Fibroblast of the aortic adventitia (primary cell): ENCODE measurements at regions not wholly inside any gene's neighbourhood (a gene's known extent, or its start where the extent isn't known, plus 50 kb on each side); places are given as distances from the start of the nearest gene placed in this dataset.
A peak's percentile ranks its signal among the peaks of the same experiment; 100 is the strongest.

Experiments
- DNase-seq: peaks from one replicate; pipeline ENCODE4 v3.0.0-alpha.2; 2010; ENCODE audit warnings: low read depth
- H3K4me3 ChIP-seq: 2 replicates; pipeline ENCODE4 v1.5.1; 2011; ENCODE audit warnings: low read depth, mild to moderate bottlenecking, control low read depth, low read length, moderate library complexity
- TF ChIP-seq, protein P1 (sequence below): IDR thresholded peaks from 2 replicates; pipeline ENCODE4 v1.5.1; 2011; ENCODE audit warnings: mild to moderate bottlenecking, low read length, control low read depth, inconsistent platforms; ENCODE audit not compliant: insufficient read depth

DNA sequence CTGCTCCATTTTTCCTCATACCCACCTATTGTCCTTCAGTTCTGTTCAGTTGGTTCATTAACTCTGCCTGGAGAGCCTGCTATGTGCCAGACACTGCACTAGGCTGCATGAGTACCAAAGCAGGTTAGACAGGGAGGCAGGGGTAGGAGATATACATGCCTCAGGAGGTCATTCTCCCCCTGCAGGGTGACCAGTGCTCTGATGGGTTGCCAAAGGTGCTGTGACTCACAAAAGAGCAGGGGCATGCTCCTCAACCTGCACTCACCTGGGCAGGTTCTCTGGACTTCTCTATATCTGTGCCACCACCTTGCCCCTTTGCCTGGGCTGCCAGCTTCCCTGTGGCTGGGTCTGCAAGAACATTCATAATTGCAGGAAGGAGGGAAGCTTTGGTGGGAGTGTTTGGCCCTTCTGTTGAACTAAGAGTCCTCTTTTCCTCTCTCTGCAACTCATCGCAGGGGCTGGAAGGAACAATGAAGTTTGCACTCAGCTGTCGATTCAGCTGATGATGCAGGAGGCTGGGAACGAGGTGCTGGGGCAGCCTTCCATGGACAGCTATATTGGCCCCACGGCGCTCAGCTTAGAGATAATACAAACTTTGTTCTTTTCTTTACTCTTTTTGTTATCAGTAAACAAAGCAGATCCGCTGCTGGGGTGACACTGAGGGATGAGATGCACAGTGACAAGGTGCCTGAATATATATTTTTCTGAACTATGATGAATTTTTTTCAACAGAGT lies 356.4 kb upstream of the PLXNA2 start:
- no peak overlapping the region for H3K4me3 ChIP-seq
- TF ChIP-seq, protein P1, sequence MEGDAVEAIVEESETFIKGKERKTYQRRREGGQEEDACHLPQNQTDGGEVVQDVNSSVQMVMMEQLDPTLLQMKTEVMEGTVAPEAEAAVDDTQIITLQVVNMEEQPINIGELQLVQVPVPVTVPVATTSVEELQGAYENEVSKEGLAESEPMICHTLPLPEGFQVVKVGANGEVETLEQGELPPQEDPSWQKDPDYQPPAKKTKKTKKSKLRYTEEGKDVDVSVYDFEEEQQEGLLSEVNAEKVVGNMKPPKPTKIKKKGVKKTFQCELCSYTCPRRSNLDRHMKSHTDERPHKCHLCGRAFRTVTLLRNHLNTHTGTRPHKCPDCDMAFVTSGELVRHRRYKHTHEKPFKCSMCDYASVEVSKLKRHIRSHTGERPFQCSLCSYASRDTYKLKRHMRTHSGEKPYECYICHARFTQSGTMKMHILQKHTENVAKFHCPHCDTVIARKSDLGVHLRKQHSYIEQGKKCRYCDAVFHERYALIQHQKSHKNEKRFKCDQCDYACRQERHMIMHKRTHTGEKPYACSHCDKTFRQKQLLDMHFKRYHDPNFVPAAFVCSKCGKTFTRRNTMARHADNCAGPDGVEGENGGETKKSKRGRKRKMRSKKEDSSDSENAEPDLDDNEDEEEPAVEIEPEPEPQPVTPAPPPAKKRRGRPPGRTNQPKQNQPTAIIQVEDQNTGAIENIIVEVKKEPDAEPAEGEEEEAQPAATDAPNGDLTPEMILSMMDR = no peak
- no peak for DNase-seq

DNA sequence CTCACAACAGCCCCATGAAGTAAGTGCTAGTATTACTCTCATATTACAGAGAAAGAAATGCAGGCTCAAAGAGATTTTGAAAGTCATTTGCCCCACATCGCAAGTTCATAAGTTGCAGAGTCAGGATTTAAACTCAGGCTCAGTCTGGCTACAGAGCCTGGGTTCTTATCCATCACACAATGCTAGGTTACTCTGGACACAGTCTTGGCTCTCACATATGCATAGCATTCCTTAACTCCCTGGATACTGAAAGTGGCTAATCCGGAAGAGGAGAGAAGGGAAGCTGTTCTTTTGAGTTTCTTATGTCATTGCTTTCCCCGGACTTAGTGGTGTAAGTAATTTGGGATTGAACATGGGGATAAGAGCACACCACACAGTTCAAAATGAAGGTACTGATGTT lies 357.4 kb upstream of the PLXNA2 start:
- TF ChIP-seq, protein P1 = no peak
- peak; percentile 5 for DNase-seq

DNA sequence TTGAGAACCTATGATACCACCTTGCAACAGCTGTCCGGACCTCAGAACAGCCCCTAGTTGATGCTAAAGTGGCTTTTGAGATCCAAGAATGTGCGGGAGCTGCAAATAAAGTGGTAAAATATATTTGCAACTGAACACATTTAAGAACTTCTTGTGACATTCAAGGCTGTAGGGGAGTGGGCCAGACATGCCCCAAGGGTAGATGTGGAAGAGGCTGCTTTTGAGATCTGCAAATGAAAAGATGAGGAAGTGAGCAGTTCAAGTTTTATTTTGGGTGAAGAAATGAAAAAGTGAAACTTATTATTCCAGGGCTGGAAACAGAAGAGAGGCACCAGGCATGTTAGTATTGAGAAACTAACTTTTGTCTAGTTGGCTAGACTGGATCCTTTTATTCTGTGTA lies 359.5 kb upstream of the PLXNA2 start:
- H3K4me3 ChIP-seq = no peak overlapping the region
- TF ChIP-seq, protein P1 = no peak
- DNase-seq = no peak

More for the DNA sequence above, 357.4 kb upstream of the PLXNA2 start:
- H3K4me3 ChIP-seq = no peak overlapping the region

DNA sequence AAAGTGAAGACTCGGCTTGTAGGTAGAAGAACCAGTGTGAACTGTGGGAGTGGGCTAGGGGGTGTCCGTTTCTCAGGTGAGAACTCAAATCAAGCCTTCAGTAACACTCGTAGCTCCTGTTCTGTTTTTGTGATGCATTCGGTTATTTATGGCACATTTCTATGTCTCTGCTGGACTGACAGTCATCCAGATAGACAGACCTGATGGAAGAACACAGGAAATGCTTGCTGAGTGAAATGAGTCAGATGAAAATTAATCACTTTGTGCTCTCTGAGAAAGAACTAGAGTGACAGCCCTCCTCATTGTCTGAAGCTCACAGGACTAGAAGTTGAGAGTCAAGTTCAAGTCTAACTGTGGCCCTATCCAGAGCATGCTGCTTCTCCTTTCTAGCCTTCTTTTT lies 360.1 kb upstream of the PLXNA2 start:
- TF ChIP-seq, protein P1 = no peak
- no peak overlapping the region for H3K4me3 ChIP-seq
- DNase-seq = no peak

DNA sequence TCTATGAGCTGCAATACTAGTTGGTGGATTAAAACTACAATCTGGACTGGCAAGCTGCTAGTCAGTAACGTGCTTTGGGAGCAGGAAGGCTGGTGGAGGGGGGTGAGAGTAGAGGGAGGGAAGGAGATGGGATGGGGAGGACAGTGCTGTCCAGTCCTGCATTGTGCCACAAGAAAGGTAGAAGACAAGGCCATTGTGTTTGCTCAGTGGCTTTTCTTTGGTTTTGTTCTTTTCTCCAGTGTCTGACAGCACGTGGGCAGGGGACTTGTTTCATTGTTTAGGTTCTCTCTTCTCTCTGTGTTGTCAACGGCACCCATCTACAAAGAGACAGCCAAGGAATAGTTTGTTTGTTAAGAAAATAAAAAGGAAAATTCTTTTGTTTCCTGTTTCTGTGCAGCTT lies 362.8 kb upstream of the PLXNA2 start:
- no peak for DNase-seq
- H3K4me3 ChIP-seq = no peak overlapping the region
- TF ChIP-seq, protein P1 = no peak

DNA sequence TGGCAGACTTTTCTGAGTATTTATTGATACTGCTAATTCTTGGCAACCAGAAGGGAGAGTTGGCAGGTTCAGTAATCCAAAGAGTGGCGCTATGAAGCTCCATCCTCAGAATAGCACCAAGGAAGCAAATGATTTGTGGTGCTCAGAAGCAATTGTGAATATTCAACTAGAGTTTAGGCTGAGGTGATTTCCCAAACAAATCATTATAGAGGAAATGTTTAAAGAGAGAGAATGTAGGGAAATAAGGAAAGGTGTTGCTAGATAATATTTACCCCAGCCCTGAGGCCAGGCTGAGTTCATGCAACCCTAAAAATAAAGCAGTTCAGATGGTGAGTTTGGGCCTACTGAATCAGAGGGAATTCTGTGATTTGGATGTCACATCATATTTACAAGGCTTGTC lies 363.4 kb upstream of the PLXNA2 start:
- no peak for DNase-seq
- TF ChIP-seq, protein P1 = no peak
- no peak overlapping the region for H3K4me3 ChIP-seq

DNA sequence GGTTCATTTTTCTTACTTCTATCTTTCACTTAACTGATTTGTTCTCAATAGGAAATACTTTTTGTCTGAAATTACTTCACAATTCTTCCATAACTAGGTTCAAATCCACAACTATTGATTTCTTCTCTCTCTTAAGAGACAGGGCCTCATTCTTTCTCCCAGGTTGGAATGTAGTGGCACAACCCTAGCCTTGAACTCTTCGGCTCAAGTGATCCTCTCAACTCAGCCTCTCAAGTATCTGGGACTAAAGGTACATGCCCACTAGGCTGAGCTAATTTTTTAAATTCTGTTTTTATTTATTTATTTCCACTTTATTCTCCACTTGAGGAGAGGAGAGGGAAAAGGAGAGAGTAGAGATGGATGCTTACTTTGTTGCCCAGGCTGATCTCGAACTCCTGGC lies 370.4 kb upstream of the PLXNA2 start:
- no peak for DNase-seq
- H3K4me3 ChIP-seq = no peak overlapping the region
- TF ChIP-seq, protein P1 = no peak
